Endothelial cell of umbilical vein (primary cell): ENCODE measurements at regions not wholly inside any gene's neighbourhood (a gene's known extent, or its start where the extent isn't known, plus 50 kb on each side); places are given as distances from the start of the nearest gene placed in this dataset.

Source experiments
- BruUV-seq: library from RNA; stranded (reverse); fragments of 400-500 nt; replicated peaks from 2 replicates; lab custom pipeline; 2021; lab: Mats Ljungman, UMichigan
- CTCF ChIA-PET: fragments of 300-600, 350-600 bp; sonication (Branson Sonifier 250); formaldehyde crosslinking; loops from one replicate; lab custom pipeline; 2021; ENCODE audit warnings: antibody characterized with exemption, inconsistent platforms; lab: Charles Lee
- POLR2A ChIA-PET: fragments of 300-600, 350-600 bp; sonication (Branson Sonifier 250); formaldehyde crosslinking; loops from one replicate; lab custom pipeline; 2021; ENCODE audit warnings: antibody characterized with exemption, inconsistent platforms; lab: Charles Lee
- DNase-seq: peaks from one replicate; pipeline ENCODE4 v3.0.0-alpha.2; 2011; ENCODE audit warnings: low read depth, low spot score
- FAIRE-seq: peaks from 2 replicates; lab custom pipeline; 2011; peaks lifted over from hg19 to GRCh38; lab: Jason Lieb, UNC
- H2AFZ ChIP-seq: 2 replicates; pipeline ENCODE4 v1.6.0; 2012; ENCODE audit warnings: low read depth, low read length, control low read depth, inconsistent platforms
- H3K27ac ChIP-seq: 2 replicates; pipeline ENCODE4 v1.5.1; 2011; ENCODE audit warnings: low read depth, mild to moderate bottlenecking, control low read depth, low read length, moderate library complexity; ENCODE audit not compliant: insufficient read depth
- H3K27me3 ChIP-seq, 2 experiments: 2 replicates each; pipeline versions ENCODE4 v1.6.0 to v1.6.1; 2011; ENCODE audit warnings: low read length in 2 of 2, mixed read lengths in 1 of 2; ENCODE audit not compliant: control insufficient read depth in 2 of 2, insufficient read depth in 2 of 2
- H3K36me3 ChIP-seq, 2 experiments: 2 replicates in 1 of 2; 3 replicates in 1 of 2; pipeline ENCODE4 v1.5.1; 2011; ENCODE audit warnings: low read length in 2 of 2, mild to moderate bottlenecking in 1 of 2, moderate library complexity in 1 of 2; ENCODE audit not compliant: control insufficient read depth in 2 of 2, insufficient read depth in 2 of 2; ENCODE audit errors: extremely low read depth in 1 of 2
- H3K4me1 ChIP-seq: 3 replicates; pipeline ENCODE4 v1.5.1; 2011; ENCODE audit warnings: mild to moderate bottlenecking, low read length; ENCODE audit not compliant: control insufficient read depth, insufficient read depth; ENCODE audit errors: extremely low read depth
- H3K4me2 ChIP-seq: 2 replicates; pipeline ENCODE4 v1.6.1; 2011; ENCODE audit warnings: low read length, control low read depth, mixed read lengths; ENCODE audit not compliant: insufficient read depth
- H3K4me3 ChIP-seq, 3 experiments: fragments of 200-600 bp in 1 of 3; sonication (generic), shearing (Covaris generic) in 1 of 3; replicated peaks in 1 of 3; 2 replicates each; pipeline ENCODE4 v1.5.1; 2011 to 2016; ENCODE audit warnings: control low read depth in 3 of 3, low read length in 3 of 3, mild to moderate bottlenecking in 2 of 3, inconsistent platforms in 1 of 3, low read depth in 1 of 3, moderate library complexity in 1 of 3; ENCODE audit not compliant: insufficient read depth in 1 of 3
- H3K79me2 ChIP-seq: 2 replicates; pipeline ENCODE4 v1.6.0; 2012; ENCODE audit warnings: low read length, inconsistent platforms; ENCODE audit not compliant: control insufficient read depth, insufficient read depth
- H3K9ac ChIP-seq: replicated peaks from 2 replicates; pipeline ENCODE3; 2011; ENCODE audit warnings: low read length, control low read depth; ENCODE audit not compliant: insufficient read depth; ENCODE audit errors: extremely low read depth
- H3K9me1 ChIP-seq: replicated peaks from 3 replicates; pipeline ENCODE4 v1.6.0; 2011; ENCODE audit warnings: mild to moderate bottlenecking, low read length; ENCODE audit not compliant: control insufficient read depth, insufficient read depth; ENCODE audit errors: extremely low read depth
- H3K9me3 ChIP-seq: replicated peaks from 2 replicates; pipeline ENCODE4 v1.5.1; 2012; ENCODE audit warnings: low read length, inconsistent platforms; ENCODE audit not compliant: control insufficient read depth, insufficient read depth
- H4K20me1 ChIP-seq: replicated peaks from 2 replicates; pipeline ENCODE3; 2011; ENCODE audit warnings: mild to moderate bottlenecking, low read length; ENCODE audit not compliant: control insufficient read depth, insufficient read depth; ENCODE audit errors: extremely low read depth
- EZH2 ChIP-seq: IDR thresholded peaks from 2 replicates; pipeline ENCODE4 v1.6.1; 2012; ENCODE audit warnings: borderline replicate concordance, low read depth, mild to moderate bottlenecking, moderate library complexity, low read length, inconsistent platforms; ENCODE audit not compliant: severe bottlenecking
- FOS ChIP-seq: IDR thresholded peaks from 2 replicates; pipeline ENCODE4 v1.6.1; 2011; ENCODE audit warnings: mild to moderate bottlenecking, low read length, moderate library complexity, borderline replicate concordance; ENCODE audit not compliant: insufficient read depth
- JUN ChIP-seq: IDR thresholded peaks from 2 replicates; pipeline ENCODE4 v1.6.1; 2011; ENCODE audit warnings: borderline replicate concordance, low read depth; ENCODE audit not compliant: insufficient read length, insufficient read depth
- MYC ChIP-seq: IDR thresholded peaks from one replicate; pipeline ENCODE4 v1.6.1; 2011; ENCODE audit warnings: mild to moderate bottlenecking, low read depth, low read length
- POLR2A ChIP-seq: IDR thresholded peaks from 2 replicates; pipeline ENCODE4 v1.6.1; 2012; ENCODE audit warnings: low read depth, mild to moderate bottlenecking, control low read depth, low read length
- dilution Hi-C: fragments of 300-500 bp; cut with MboI; formaldehyde crosslinking; loops from one replicate; pipeline ENCODE4 v1.15.0; 2019; ENCODE audit warnings: low sequenced_read_pairs; ENCODE audit not compliant: extremely low pct_ligation_motif_present
- intact Hi-C: fragments of 100-400 bp; cut with micrococcal nuclease; formaldehyde crosslinking; loops from one replicate; pipeline ENCODE4 v1.10.0; 2022
- TF ChIP-seq, protein P1 (sequence below): IDR thresholded peaks from 2 replicates; pipeline ENCODE4 v1.6.1; 2011; ENCODE audit not compliant: insufficient read depth, insufficient read length

DNA sequence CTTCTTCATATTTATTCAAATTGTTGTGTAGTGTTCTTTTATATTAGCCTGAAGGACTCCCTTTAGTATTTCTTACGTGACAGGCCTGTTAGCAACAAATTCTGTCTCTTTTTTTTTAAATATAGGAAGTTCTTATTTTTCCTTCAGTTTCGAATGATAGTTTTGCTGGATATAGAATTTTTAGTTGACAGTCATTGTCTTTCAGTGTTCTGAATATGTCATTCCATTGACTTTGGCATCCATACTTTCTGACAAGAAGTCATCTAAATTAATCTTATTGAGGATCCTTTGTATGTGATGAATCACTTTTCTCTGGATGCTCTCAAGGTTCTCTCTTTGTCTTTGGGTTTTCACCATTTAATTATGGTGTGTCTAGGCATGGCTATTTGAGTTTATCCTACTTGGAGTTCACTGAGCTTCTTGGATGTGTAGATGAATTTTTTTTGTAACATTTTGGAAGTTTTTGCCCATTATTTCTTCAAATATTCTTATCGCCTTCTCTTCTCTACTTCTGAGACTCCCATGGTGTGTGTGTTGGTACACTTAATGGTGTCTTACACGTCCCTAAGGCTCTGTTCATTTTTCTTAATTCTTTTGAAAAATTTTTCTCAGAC lies 82.5 kb upstream of the GTSF1L start:
- TF ChIP-seq JUN = no peak
- TF ChIP-seq FOS = no peak
- no peak for TF ChIP-seq MYC
- TF ChIP-seq EZH2 = no peak
- dilution Hi-C loops (no loop called here), intact Hi-C loops (no loop called here)
- Histone ChIP-seq H3K79me2 (no peaks in the 10 kb centered on the region), H3K4me2 (no peak overlapping the region), H3K36me3 (no peaks in the 10 kb centered on the region), H4K20me1 (no peaks in the 10 kb centered on the region), H3K9me1 (no peaks in the 10 kb centered on the region), H3K4me3 (no peak overlapping the region), H3K27ac (no peak overlapping the region), H3K27me3 (no peaks in the 10 kb centered on the region), H3K4me1 (no peaks in the 10 kb centered on the region), H2AFZ (no peak overlapping the region), H3K9me3 (no peaks in the 10 kb centered on the region), H3K9ac (no peak overlapping the region)
- BruUV-seq = no TSS peak
- ChIA-PET POLR2A (no interaction called here), CTCF (no interaction called here)
- DNase-seq = no peak
- no peak for FAIRE-seq

DNA sequence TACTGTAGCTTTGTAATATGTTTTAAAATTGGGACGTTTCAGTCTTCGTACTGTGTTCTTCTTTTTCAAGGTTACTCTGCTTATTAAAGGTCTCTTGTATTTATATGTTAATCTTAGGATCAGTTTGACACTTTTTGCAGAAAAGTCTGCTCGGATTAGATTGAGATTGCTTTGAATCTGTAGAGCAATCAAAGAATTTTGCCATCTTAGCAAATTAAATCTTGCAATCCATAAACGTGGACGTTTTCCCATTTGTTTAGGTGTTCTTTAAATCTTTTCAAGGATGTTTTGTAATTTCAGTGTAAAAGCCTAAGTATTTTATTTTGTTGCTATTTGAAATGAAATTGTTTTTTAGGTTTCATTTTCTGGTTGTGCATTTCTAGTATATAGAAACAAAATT lies 78.0 kb upstream of the GTSF1L start:
- Histone ChIP-seq H3K36me3 (no peaks in the 10 kb centered on the region), H3K9ac (no peak overlapping the region), H3K9me3 (no peaks in the 10 kb centered on the region), H3K27me3 (no peaks in the 10 kb centered on the region), H4K20me1 (no peaks in the 10 kb centered on the region), H3K4me3 (no peak overlapping the region), H3K27ac (no peak overlapping the region), H3K4me2 (no peak overlapping the region), H2AFZ (no peak overlapping the region), H3K9me1 (no peaks in the 10 kb centered on the region), H3K4me1 (no peaks in the 10 kb centered on the region), H3K79me2 (no peaks in the 10 kb centered on the region)
- no peak for TF ChIP-seq POLR2A
- TF ChIP-seq FOS = no peak
- TF ChIP-seq EZH2 = no peak
- no peak for TF ChIP-seq JUN
- TF ChIP-seq, protein P1, sequence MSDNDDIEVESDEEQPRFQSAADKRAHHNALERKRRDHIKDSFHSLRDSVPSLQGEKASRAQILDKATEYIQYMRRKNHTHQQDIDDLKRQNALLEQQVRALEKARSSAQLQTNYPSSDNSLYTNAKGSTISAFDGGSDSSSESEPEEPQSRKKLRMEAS = no peak
- ChIA-PET POLR2A (no interaction called here), CTCF (interaction anchor here (0.7 kb wide), 1 partner anchor 10 kb away, joined by 3 read pairs; no protein-coding TSS in a partner anchor)
- DNase-seq (no peak), FAIRE-seq (no peak)
- intact Hi-C loops = no loop called here
- dilution Hi-C loops = no loop called here
- no TSS peak for BruUV-seq
